Stimulated activated naive CD8-positive, alpha-beta T cell treated with anti-CD3 and anti-CD28 coated beads, Interleukin-15, Interleukin-2, amounts not matched to agents 100 ng/mL and 50 ng/mL, for 24 hours (primary cell): ENCODE measurements at regions not wholly inside any gene's neighbourhood (a gene's known extent, or its start where the extent isn't known, plus 50 kb on each side); places are given as distances from the start of the nearest gene placed in this dataset.
"Not testable (repeated sequence)": the region's sequence is repeated elsewhere in the genome, so short reads cannot be mapped to it uniquely, and the experiment has no call there.

Experiments used
- H3K27ac Mint-ChIP-seq: one replicate; pipeline ENCODE4 v1.8.0; 2021; ENCODE audit warnings: mild to moderate bottlenecking, mixed read lengths
- H3K27me3 Mint-ChIP-seq: one replicate; pipeline ENCODE4 v1.8.0; 2021; ENCODE audit warnings: mixed read lengths
- H3K36me3 Mint-ChIP-seq: one replicate; pipeline ENCODE4 v1.8.0; 2021; ENCODE audit warnings: low read depth, mixed read lengths
- H3K4me1 Mint-ChIP-seq: one replicate; pipeline ENCODE4 v1.8.0; 2021; ENCODE audit warnings: low read depth, mixed read lengths
- H3K4me3 Mint-ChIP-seq: one replicate; pipeline ENCODE4 v1.8.0; 2021; ENCODE audit warnings: mild to moderate bottlenecking, mixed read lengths
- H3K9me3 Mint-ChIP-seq: one replicate; pipeline ENCODE4 v1.8.0; 2021; ENCODE audit warnings: mixed read lengths

DNA sequence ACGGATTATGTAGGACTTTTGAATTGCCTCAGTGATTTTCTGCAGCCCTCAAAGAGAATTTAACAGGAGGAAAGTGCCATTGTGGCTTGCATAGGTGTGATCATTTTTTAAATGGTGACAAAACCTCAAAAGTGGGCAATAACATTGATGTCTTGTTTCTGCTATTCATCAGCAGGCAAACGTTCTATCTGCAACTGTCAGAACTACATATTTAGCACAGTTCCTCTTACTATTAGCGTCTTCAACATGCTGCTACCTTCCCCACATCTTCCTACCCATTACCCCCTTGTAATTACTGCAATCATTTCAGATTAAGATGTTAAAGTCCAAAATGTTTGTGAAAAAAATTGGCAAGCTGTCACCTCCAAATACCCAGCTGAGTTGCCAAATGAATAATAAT lies 254.6 kb downstream of the SMARCA2 start:
- no peak overlapping the region for H3K27ac Mint-ChIP-seq
- H3K4me1 Mint-ChIP-seq = peaks cover 5% of the 10 kb centered on the region
- no peak overlapping the region for H3K4me3 Mint-ChIP-seq
- H3K27me3 Mint-ChIP-seq = peaks cover 17% of the 10 kb centered on the region
- H3K36me3 Mint-ChIP-seq = no peaks in the 10 kb centered on the region
- H3K9me3 Mint-ChIP-seq = no peaks in the 10 kb centered on the region

DNA sequence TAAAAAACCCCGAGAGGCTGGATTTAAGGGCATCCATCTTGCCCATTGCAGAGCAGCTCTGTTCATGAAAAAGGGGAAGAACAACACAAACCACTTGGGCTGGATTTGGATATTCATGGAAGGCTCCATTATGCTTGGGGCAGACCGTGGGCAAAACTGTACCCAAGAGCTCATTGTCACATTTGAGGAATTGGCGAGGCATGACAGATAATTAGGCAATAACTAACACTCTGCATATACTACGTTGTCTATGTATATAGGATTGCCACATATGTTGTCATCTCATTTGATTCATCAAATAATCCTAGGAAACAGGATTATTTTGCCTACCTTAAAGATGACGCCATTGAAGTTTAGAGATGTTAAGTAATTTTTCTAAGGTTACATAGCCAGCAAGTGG lies 255.4 kb downstream of the SMARCA2 start:
- Mint-ChIP-seq H3K36me3 (no peaks in the 10 kb centered on the region), H3K4me3 (no peak overlapping the region), H3K27ac (no peak overlapping the region), H3K9me3 (no peaks in the 10 kb centered on the region), H3K27me3 (peaks cover 17% of the 10 kb centered on the region), H3K4me1 (peaks cover 5% of the 10 kb centered on the region)

DNA sequence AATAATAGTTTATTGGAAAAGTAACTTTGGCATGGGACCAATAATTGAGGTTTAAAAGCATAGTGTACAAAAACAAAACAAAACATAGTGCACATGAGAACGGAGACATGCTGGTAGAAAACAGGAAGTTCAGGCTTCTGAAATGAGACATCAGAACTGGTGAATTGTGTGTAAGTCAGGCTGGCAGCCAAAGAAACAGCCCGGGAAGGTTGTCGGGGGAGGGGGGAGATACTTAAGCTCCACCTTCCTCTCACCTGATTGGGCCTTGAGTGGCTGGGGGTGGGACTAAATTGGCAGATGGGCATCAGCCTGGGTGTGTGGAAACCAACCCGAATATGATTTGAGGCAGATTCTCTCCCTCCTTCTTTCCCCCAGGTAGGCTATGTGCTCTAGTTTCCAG lies 256.3 kb downstream of the SMARCA2 start:
- H3K4me3 Mint-ChIP-seq = no peak overlapping the region
- no peaks in the 10 kb centered on the region for H3K36me3 Mint-ChIP-seq
- H3K9me3 Mint-ChIP-seq = no peaks in the 10 kb centered on the region
- peaks cover 5% of the 10 kb centered on the region for H3K4me1 Mint-ChIP-seq
- H3K27me3 Mint-ChIP-seq = peaks cover 17% of the 10 kb centered on the region
- H3K27ac Mint-ChIP-seq = no peak overlapping the region

DNA sequence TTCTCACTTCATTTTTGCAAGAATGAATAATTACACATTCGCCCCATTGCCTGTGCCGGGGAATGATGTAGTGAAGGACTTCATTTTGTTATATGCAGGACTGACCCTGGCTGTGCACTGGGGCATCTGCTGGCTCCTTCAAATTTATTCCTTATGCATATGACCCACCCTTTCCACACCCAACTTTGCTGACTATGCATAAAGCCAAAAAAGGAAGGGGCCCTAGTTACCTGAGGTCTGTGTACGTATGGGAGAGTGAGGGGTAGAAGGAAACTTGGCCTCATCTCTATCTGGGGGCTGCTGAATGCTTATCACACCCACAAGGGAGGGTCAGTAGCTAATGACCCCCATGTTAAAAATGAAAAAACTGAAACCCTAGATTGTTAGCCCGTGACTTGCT lies 259.6 kb downstream of the SMARCA2 start:
- no peak overlapping the region for H3K27ac Mint-ChIP-seq

DNA sequence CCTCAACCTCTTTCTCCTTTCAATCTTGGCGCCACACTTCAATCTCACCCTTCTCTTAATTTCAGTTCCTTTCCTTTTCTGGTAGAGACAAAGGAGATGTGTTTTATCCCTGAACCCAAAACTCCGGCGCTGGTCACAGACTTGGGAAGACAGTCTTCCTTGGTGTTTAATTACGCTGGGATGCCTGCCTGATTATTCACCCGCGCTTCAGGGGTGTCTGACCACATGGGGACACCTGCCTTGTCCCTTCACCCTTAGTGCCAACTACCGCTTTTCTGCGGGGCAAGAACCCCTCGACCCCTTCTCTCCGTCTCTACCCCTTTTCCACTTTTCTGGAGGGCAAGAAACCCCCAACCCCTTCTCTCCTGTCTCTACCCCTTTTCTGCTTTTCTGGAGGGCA lies 261.1 kb downstream of the SMARCA2 start:
- H3K36me3 Mint-ChIP-seq = no peaks in the 10 kb centered on the region
- no peak overlapping the region for H3K27ac Mint-ChIP-seq
- H3K27me3 Mint-ChIP-seq = peaks cover 5% of the 10 kb centered on the region
- peaks cover 2% of the 10 kb centered on the region for H3K4me1 Mint-ChIP-seq
- no peaks in the 10 kb centered on the region for H3K9me3 Mint-ChIP-seq
- H3K4me3 Mint-ChIP-seq = no peak overlapping the region

More for the DNA sequence above, 259.6 kb downstream of the SMARCA2 start:
- Mint-ChIP-seq H3K9me3 (no peaks in the 10 kb centered on the region), H3K4me3 (no peak overlapping the region), H3K36me3 (no peaks in the 10 kb centered on the region), H3K27me3 (peaks cover 14% of the 10 kb centered on the region), H3K4me1 (peaks cover 5% of the 10 kb centered on the region)

DNA sequence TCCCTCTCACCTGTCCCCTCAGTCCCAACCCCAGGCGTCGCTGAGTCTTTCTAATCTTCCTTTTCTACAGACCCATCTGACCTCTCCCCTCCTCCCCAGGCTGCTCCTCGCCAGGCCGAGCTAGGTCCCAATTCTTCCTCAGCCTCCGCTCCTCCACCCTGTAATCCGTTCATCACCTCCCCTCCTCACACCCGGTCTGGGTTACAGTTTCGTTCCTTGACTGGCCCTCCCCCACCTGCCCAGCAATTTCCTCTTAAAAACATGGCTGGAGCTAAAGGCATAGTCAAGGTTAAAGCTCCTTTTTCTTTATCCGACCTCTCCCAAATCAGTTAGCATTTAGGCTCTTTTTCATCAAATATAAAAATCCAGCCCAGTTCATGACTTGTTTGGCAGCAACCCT lies 262.0 kb downstream of the SMARCA2 start:
- not testable (repeated sequence) for H3K27ac Mint-ChIP-seq, H3K9me3 Mint-ChIP-seq, H3K36me3 Mint-ChIP-seq, H3K4me3 Mint-ChIP-seq, H3K27me3 Mint-ChIP-seq, H3K4me1 Mint-ChIP-seq

DNA sequence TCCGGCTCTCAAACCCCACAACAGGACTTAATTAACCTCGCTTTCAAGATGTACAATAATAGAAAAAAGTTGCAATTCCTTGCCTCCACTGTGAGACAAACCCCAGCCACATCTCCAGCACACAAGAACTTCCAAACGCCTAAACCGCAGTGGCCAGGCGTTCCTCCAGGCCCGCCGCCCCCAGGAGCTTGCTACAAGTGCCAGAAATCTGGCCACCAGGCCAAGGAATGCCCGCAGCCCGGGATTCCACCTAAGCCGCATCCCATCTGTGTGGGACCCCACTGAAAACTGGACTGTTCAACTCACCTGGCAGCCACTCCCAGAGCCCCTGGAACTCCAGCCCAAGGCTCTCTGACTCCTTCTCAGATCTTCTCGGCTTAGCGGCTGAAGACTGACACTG lies 262.5 kb downstream of the SMARCA2 start:
- not testable (repeated sequence) for H3K4me3 Mint-ChIP-seq, H3K9me3 Mint-ChIP-seq, H3K4me1 Mint-ChIP-seq, H3K36me3 Mint-ChIP-seq, H3K27ac Mint-ChIP-seq, H3K27me3 Mint-ChIP-seq

DNA sequence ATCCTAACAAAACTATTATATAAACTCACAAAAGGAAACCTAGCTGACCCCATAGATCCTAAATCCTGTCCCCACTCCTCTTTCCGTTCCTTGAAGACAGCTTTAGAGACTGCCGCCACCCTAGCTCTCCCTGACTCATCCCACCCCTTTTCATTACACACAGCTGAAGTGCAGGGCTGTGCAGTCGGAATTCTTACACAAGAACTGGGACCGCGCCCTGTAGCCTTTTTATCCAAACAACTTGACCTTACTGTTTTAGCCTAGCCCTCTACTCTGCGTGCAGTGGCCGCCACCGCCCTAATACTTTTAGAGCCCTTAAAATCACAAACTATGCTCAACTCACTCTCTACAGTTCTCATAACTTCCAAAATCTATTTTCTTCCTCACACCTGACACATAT lies 264.0 kb downstream of the SMARCA2 start:
- not testable (repeated sequence) for H3K4me3 Mint-ChIP-seq, H3K4me1 Mint-ChIP-seq, H3K36me3 Mint-ChIP-seq, H3K27me3 Mint-ChIP-seq, H3K9me3 Mint-ChIP-seq, H3K27ac Mint-ChIP-seq

DNA sequence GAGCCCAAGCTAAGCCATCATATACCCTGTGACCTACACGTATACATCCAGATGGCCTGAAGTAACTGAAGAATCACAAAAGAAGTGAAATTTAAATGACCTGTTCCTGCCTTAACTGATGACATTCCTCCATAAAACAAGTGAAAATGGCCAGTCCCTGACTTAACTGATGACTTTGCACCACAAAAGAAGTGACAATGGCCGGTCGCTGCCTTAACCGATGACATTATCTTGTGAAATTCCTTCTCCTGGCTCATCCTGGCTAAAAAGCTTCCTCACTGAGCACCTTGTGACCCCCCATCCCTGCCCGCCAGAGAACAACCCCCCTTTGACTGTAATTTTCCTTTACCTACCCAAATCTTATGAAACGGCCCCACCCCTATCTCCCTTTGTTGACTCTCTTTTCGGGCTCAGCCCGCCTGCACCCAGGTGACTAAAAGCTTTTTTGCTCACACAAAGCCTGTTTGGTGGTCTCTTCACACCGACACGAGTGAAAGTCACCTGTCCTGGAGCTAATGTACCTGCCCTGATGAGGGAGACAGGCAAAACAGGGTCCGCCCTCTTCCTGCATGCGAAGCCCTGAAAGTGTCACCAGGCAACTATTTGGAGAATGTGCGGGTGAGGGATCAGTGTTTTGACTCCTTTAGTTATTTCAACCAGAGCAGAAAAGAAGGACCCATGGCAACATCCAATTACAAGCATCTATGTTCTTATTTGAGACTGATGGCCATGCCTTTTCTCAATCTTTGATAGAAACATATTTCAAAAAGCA lies 266.1 kb downstream of the SMARCA2 start:
- no peaks in the 10 kb centered on the region for H3K36me3 Mint-ChIP-seq
- H3K4me3 Mint-ChIP-seq = no peak overlapping the region
- H3K9me3 Mint-ChIP-seq = no peaks in the 10 kb centered on the region
- no peaks in the 10 kb centered on the region for H3K4me1 Mint-ChIP-seq
- no peak overlapping the region for H3K27ac Mint-ChIP-seq
- no peaks in the 10 kb centered on the region for H3K27me3 Mint-ChIP-seq

DNA sequence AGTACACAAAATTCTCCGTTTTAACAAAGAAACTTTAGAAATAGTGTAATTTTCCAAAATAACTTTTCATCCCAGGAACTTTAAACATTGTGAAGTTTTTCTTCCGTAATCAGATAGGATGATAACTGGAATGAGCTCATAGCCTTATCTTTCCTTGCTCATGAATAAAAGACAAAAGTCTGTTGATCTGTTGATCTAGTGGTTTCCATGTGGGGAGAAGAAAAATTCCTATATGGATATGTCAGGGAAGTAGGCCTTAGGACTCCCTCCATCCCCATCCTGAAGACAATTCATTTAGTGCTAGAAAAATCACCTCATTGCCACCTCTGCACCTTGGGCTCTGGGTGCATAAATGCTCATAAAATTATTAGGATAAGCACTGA lies 266.6 kb downstream of the SMARCA2 start:
- Mint-ChIP-seq H3K36me3 (no peaks in the 10 kb centered on the region), H3K27me3 (peaks cover 1% of the 10 kb centered on the region), H3K9me3 (no peaks in the 10 kb centered on the region), H3K4me3 (no peak overlapping the region), H3K27ac (no peak overlapping the region), H3K4me1 (no peaks in the 10 kb centered on the region)

DNA sequence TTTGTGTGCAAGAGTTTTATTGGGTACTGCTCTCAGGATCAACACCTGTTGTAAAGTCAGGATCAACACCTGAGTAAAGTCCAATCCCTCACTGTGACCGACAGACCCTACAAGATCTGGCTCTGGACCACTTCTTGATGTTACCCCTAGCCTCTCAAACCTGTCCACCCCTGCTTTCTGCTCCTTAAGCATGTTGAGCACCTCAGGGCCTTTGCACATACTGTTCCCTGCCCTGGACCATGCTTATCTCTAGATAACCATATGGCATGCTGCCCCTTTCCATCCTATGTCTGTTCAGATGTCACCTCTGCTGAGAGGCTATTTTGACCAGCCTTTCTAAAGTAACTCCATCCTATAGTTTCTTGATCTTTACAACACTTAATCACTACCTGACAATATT lies 269.6 kb downstream of the SMARCA2 start:
- Mint-ChIP-seq H3K27ac (no peak overlapping the region), H3K27me3 (peaks cover 5% of the 10 kb centered on the region)

DNA sequence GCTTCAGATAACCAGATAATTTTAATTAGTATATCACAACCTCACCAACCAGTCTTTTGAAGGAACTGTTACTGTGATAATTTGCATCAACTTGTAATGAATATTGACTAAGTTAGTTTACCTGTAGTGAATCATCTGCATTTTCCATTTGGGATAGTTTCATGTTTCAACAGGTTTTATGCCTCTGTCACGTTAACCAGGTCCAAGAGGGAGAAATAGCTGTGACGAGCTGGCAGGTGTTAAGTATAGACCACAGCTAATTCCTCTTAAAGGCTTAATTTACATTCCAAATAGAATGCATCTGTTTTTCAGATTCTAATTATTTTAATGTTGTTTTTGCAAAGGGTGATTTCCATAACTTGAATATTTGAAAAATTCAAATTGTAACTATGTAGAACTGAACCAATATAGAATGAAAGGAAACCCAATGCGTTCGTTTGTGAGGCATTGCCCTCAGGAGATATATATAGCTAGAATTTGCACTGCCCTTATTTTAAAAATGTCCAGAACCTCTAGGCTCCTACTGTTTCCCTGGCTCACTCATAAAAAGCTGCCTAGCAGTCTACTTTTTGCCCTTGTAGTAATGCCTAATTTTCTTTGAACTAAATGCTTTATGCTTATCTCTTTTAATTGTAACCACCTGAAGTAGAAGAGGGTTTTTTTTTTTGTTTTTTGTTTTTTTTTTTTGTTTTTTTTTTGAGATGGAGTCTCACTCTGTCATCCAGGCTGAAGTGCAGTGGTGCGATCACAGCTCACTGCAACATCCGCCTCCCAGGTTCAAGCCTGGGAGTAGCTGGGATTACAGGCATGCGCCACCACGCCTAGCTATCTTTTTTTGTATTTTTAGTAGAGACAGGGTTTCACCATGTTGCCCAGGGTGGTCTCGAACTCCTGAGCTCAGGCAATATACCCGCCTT lies 270.5 kb downstream of the SMARCA2 start:
- no peak overlapping the region for H3K4me3 Mint-ChIP-seq
- peaks cover 5% of the 10 kb centered on the region for H3K27me3 Mint-ChIP-seq
- H3K36me3 Mint-ChIP-seq = no peaks in the 10 kb centered on the region

More for the DNA sequence above, 269.6 kb downstream of the SMARCA2 start:
- Mint-ChIP-seq H3K4me1 (no peaks in the 10 kb centered on the region), H3K36me3 (no peaks in the 10 kb centered on the region), H3K4me3 (no peak overlapping the region), H3K9me3 (no peaks in the 10 kb centered on the region)

DNA sequence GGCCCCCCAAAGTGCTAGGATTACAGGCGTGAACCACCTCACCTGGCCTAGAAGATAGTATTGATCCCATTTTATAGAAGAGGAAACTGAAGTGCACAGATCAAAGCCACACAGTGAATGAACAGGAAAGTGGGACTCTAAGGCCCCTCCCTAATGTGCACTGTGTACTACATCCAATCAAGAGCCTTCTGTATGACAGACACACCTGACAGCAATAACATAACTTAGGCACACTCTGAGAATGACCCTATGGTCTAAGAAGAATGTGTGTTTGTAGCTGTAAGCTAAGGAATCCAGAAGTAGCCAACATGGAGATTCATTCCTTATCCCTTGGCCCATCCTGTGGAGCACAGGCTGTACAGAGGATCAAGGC lies 271.2 kb downstream of the SMARCA2 start:
- no peak overlapping the region for H3K27ac Mint-ChIP-seq

More for the DNA sequence above, 270.5 kb downstream of the SMARCA2 start:
- Mint-ChIP-seq H3K27ac (no peak overlapping the region), H3K4me1 (no peaks in the 10 kb centered on the region), H3K9me3 (no peaks in the 10 kb centered on the region)

DNA sequence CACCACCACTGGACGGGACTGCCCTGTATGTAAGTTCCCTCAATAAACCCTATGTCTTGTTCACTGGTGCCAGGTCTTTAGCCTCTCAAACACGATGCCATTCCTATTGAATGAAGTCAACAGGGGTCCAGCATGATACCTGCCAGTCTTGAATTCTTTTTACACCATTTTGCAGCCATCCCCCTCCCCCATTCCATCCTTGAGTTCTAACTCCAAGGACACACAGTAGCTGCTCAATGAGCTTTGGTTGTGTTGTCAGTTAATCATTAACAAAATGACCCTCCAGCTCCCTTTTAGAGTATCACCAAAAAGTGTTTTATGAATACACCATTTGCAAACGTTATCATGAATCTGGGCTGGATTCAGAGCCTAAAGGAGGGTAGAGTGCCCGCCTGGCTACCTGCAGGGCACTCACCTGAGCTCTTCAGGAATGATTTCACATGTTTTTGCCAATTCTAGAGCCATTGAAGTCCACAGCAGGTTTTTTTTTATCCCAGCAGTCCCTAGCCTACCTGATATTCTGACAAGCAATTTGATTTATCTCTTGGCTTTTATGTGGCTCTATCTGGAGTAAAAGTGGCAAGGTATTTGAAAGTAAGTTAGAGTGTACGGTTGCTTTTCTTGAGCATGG lies 271.8 kb downstream of the SMARCA2 start:
- H3K4me3 Mint-ChIP-seq = no peak overlapping the region
- H3K9me3 Mint-ChIP-seq = no peaks in the 10 kb centered on the region
- H3K27ac Mint-ChIP-seq = no peak overlapping the region

More for the DNA sequence above, 271.2 kb downstream of the SMARCA2 start:
- Mint-ChIP-seq H3K4me3 (no peak overlapping the region), H3K9me3 (no peaks in the 10 kb centered on the region), H3K36me3 (no peaks in the 10 kb centered on the region), H3K4me1 (no peaks in the 10 kb centered on the region), H3K27me3 (peaks cover 5% of the 10 kb centered on the region)

DNA sequence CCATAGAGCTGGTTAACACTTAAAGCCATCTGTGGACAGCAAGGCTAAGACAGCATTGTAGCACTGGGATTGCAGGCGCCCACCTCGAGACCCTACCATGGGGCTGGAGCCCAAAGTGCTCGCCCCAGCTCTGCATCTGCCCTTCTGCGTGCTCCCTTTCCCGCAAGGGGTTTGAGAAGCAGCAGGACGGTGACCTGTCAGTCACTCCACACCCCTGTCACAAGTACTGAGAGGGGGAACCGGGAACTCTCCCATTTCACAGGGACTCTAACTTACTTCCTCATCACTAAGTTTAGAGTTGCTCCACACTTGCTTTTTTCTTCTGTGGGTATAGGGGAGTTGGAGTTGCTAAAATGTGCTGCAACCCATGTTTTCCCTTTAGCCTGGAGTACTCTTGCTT lies 273.2 kb downstream of the SMARCA2 start:
- no peaks in the 10 kb centered on the region for H3K36me3 Mint-ChIP-seq
- no peak overlapping the region for H3K4me3 Mint-ChIP-seq
- peaks cover 10% of the 10 kb centered on the region for H3K27me3 Mint-ChIP-seq
- H3K4me1 Mint-ChIP-seq = no peaks in the 10 kb centered on the region
- H3K27ac Mint-ChIP-seq = no peak overlapping the region
- no peaks in the 10 kb centered on the region for H3K9me3 Mint-ChIP-seq

More for the DNA sequence above, 271.8 kb downstream of the SMARCA2 start:
- peaks cover 5% of the 10 kb centered on the region for H3K27me3 Mint-ChIP-seq
- no peaks in the 10 kb centered on the region for H3K4me1 Mint-ChIP-seq
- no peaks in the 10 kb centered on the region for H3K36me3 Mint-ChIP-seq
